Stomach (tissue), 4 donors: ENCODE measurements at regions not wholly inside any gene's neighbourhood (a gene's known extent, or its start where the extent isn't known, plus 50 kb on each side); places are given as distances from the start of the nearest gene placed in this dataset.

Source experiments
- POLR2A ChIP-seq, 4 donors: fragments of 450-650 bp; IDR thresholded peaks; one replicate each; pipeline ENCODE4 v1.6.1; 2016; ENCODE audit warnings: antibody characterized with exemption in 4 of 4, control low read depth in 2 of 4, mild to moderate bottlenecking in 1 of 4, moderate library complexity in 1 of 4
- TF ChIP-seq, protein P1 (sequence below), 7 experiments: fragments of 450-650 bp in 4 of 7; fragments of 200-600 bp in 3 of 7; sonication (generic) in 3 of 7; IDR thresholded peaks; one replicate each; pipeline ENCODE4 v1.5.1; 2016 to 2019; ENCODE audit warnings: antibody characterized with exemption in 7 of 7, control low read depth in 2 of 7, mild to moderate bottlenecking in 1 of 7

GRCh38 chr5:155556700-155557099 is 543.1 kb downstream of the KIF4B start:
- TF ChIP-seq, protein P1, sequence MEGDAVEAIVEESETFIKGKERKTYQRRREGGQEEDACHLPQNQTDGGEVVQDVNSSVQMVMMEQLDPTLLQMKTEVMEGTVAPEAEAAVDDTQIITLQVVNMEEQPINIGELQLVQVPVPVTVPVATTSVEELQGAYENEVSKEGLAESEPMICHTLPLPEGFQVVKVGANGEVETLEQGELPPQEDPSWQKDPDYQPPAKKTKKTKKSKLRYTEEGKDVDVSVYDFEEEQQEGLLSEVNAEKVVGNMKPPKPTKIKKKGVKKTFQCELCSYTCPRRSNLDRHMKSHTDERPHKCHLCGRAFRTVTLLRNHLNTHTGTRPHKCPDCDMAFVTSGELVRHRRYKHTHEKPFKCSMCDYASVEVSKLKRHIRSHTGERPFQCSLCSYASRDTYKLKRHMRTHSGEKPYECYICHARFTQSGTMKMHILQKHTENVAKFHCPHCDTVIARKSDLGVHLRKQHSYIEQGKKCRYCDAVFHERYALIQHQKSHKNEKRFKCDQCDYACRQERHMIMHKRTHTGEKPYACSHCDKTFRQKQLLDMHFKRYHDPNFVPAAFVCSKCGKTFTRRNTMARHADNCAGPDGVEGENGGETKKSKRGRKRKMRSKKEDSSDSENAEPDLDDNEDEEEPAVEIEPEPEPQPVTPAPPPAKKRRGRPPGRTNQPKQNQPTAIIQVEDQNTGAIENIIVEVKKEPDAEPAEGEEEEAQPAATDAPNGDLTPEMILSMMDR (IDR thresholded peaks at IDR 0.05): no peak
- TF ChIP-seq POLR2A (IDR thresholded peaks at IDR 0.05): no peak
